Activated T-cell treated with anti-CD3 and anti-CD28 coated beads, Interleukin-2, amount 50 U/mL, for 4 hours (primary cell): ENCODE measurements at regions not wholly inside any gene's neighbourhood (a gene's known extent, or its start where the extent isn't known, plus 50 kb on each side); places are given as distances from the start of the nearest gene placed in this dataset.
"Not testable (repeated sequence)": the region's sequence is repeated elsewhere in the genome, so short reads cannot be mapped to it uniquely, and the experiment has no call there.

Experiments used
- ATAC-seq, 2 donors: fragments of 200-7000 bp; cut with Tn5 transposase; one replicate each; pipeline ENCODE4 v1.10.0; 2021
- DNase-seq: peaks from one replicate; pipeline ENCODE4 v3.0.0-alpha.2; 2020
- H3K27me3 Mint-ChIP-seq: one replicate; pipeline ENCODE4 v1.8.0; 2021; ENCODE audit warnings: low read depth, mixed read lengths
- H3K36me3 Mint-ChIP-seq: one replicate; pipeline ENCODE4 v1.8.0; 2022; ENCODE audit warnings: mixed read lengths; ENCODE audit not compliant: insufficient read depth
- H3K4me1 Mint-ChIP-seq: one replicate; pipeline ENCODE4 v1.8.0; 2021; ENCODE audit warnings: low read depth, mixed read lengths
- H3K4me3 Mint-ChIP-seq: one replicate; pipeline ENCODE4 v1.8.0; 2021; ENCODE audit warnings: mild to moderate bottlenecking, moderate library complexity, mixed read lengths
- H3K9me3 Mint-ChIP-seq: one replicate; pipeline ENCODE4 v1.8.0; 2021; ENCODE audit warnings: mixed read lengths

DNA sequence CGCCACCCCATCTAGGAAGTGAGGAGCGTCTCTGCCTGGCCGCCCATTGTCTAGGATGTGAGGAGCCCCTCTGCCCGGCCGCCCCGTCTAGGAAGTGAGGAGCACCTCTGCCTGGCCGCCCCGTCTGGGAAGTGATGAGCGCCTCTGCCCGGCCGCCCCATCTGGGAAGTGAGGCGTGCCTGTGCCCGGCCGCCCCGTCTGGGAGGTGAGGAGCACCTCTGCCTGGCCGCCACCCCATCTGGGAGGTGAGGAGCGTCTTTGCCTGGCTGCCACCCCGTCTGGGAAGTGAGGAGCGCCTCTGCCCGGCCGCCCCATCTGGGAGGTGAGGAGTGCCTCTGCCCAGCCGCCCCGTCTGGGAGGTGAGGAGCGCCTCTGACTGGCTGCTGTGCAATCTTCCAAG, 79.2 kb upstream of the ARMCX2 start:
- not testable (repeated sequence) for H3K36me3 Mint-ChIP-seq, H3K4me1 Mint-ChIP-seq, ATAC-seq

GRCh38 chrX:101738411-101738810, 78.8 kb upstream of the ARMCX2 start:
- not testable (repeated sequence) for ATAC-seq, H3K4me3 Mint-ChIP-seq, DNase-seq, H3K4me1 Mint-ChIP-seq, H3K9me3 Mint-ChIP-seq, H3K36me3 Mint-ChIP-seq, H3K27me3 Mint-ChIP-seq

More for the DNA sequence above, 79.2 kb upstream of the ARMCX2 start:
- DNase-seq, H3K4me3 Mint-ChIP-seq, H3K9me3 Mint-ChIP-seq, H3K27me3 Mint-ChIP-seq: not testable (repeated sequence)

DNA sequence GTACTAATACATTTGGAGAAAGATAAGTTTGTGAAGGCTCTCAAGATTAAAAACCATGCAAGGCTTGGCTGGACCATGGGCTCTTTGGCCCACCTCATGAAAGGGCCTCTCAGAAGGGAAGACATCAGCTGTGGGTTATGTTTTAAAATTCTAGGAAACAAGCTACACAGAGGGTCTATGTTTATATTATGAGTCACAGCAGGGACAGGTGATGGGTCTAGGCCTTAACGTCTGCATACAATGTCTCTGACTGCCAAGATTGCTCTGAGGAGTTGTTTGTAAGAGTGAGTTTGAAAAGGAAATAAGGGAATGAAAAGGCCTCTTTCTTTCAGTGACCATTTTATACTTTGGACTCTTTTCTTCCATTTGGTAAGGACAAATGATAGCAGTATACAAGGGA, 77.0 kb upstream of the ARMCX2 start:
- no peaks in the 10 kb centered on the region for H3K9me3 Mint-ChIP-seq
- H3K4me3 Mint-ChIP-seq = no peak overlapping the region
- no peak for ATAC-seq
- no peaks in the 10 kb centered on the region for H3K36me3 Mint-ChIP-seq
- H3K27me3 Mint-ChIP-seq = no peaks in the 10 kb centered on the region
- no peaks in the 10 kb centered on the region for H3K4me1 Mint-ChIP-seq
- no peak for DNase-seq

GRCh38 chrX:101732870-101733269, 73.2 kb upstream of the ARMCX2 start:
- no peak overlapping the region for H3K4me3 Mint-ChIP-seq
- no peaks in the 10 kb centered on the region for H3K9me3 Mint-ChIP-seq
- ATAC-seq = no peak
- no peak for DNase-seq
- H3K36me3 Mint-ChIP-seq = no peaks in the 10 kb centered on the region
- no peaks in the 10 kb centered on the region for H3K4me1 Mint-ChIP-seq
- H3K27me3 Mint-ChIP-seq = peaks cover 3% of the 10 kb centered on the region

- H3K27me3 Mint-ChIP-seq = peaks cover 10% of the 10 kb centered on the region
- H3K4me3 Mint-ChIP-seq = no peak overlapping the region
- no peaks in the 10 kb centered on the region for H3K4me1 Mint-ChIP-seq
- no peak for ATAC-seq
- DNase-seq = no peak
- H3K9me3 Mint-ChIP-seq = no peaks in the 10 kb centered on the region
- H3K36me3 Mint-ChIP-seq = no peaks in the 10 kb centered on the region
Measured at GRCh38 chrX:101729986-101730385, 70.3 kb upstream of the ARMCX2 start.
